ENCODE measurements at regions not wholly inside any gene's neighbourhood (a gene's known extent, or its start where the extent isn't known, plus 50 kb on each side); places are given as distances from the start of the nearest gene placed in this dataset.

DNA sequence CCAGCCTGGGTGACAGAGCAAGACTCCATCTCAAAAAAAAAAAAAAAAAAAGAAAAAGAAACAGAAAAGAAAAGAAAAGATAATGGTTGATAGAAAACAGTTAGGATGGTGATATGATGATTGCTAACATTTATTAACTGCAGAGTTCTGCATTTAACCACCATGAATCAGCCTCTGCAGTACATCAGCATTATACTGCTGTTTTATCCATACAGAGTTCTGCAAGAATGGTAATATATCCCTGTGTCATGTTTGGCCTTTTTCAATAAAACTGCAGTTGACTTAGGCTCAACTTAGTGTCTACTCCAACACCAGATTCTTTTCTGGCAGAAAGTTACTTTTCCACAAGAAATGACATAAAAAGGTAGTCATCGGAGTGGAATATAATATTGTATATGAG is 62.6 kb downstream of the DUSP6 start:
- Histone ChIP-seq H3K27me3 (ENCODE audit: control insufficient read depth in 1 of 2, insufficient read depth in 2 of 2, low read length in 2 of 2) (no peaks in the 10 kb centered on the region), H3K27ac (ENCODE audit: low read depth in 2 of 2, low read length in 1 of 2) (no peak overlapping the region), H3K4me3 (ENCODE audit: low read depth in 1 of 2, low read length in 2 of 2) (no peak overlapping the region), H3K9me3 (ENCODE audit: control insufficient read depth in 2 of 2, insufficient read depth in 1 of 2, low read depth in 1 of 2, low read length in 1 of 2) (no peaks in the 10 kb centered on the region), H3K36me3 (ENCODE audit: control insufficient read depth in 2 of 2, insufficient read depth in 2 of 2, low read length in 1 of 2) (no peaks in the 10 kb centered on the region), H3K4me1 (ENCODE audit: control insufficient read depth in 2 of 2, insufficient read depth in 2 of 2, low read length in 1 of 2) (no peaks in the 10 kb centered on the region)
- WGBS, 2 donors, result 98% methylated on average over 1 of the region's 1 CpG

DNA sequence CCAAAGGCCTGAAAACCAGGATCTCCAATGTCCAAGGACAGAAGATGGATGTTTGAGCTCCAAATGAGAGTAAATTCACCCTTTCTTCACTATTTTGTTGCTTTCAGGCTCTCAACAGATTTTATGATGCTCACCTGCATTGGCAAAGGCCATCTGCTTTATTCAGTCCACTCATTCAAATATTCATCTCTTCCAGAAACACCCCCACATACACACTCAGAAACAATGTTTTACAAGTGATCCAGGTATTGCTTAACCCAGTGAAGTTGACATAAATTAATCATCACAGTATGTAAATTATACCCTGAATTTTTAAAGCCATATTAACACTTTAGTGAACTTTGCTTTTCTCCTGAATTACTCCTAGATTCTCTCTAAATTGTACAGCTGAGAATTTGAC is 63.3 kb downstream of the DUSP6 start:
- Histone ChIP-seq H3K27me3 (ENCODE audit: control insufficient read depth in 1 of 2, insufficient read depth in 2 of 2, low read length in 2 of 2) (no peaks in the 10 kb centered on the region), H3K4me3 (ENCODE audit: low read depth in 1 of 2, low read length in 2 of 2) (no peak overlapping the region), H3K36me3 (ENCODE audit: control insufficient read depth in 2 of 2, insufficient read depth in 2 of 2, low read length in 1 of 2) (no peaks in the 10 kb centered on the region), H3K9me3 (ENCODE audit: control insufficient read depth in 2 of 2, insufficient read depth in 1 of 2, low read depth in 1 of 2, low read length in 1 of 2) (no peaks in the 10 kb centered on the region), H3K27ac (ENCODE audit: low read depth in 2 of 2, low read length in 1 of 2) (no peak overlapping the region), H3K4me1 (ENCODE audit: control insufficient read depth in 2 of 2, insufficient read depth in 2 of 2, low read length in 1 of 2) (no peaks in the 10 kb centered on the region)

DNA sequence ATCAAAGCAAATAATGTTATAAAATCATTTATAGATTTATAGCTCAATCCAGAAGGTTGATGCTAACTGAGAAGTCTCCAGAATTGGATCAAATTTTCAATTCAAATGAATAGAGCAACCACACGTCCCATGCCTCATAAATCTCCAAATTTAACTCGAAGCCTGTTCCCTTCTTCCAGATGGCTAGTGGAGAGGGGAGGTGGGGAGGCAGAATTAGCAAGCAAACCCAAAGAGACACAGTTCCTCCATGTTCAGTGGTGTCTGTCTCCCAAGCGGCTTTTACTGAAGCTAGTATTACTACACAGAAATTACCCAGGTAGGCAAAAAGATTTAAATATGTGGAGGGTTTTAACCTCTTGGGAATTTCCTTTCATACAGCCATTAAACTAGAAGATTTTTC is 65.8 kb downstream of the DUSP6 start:
- WGBS, 2 donors, result 85 to 91% methylated on average over 3 of the region's 3 CpGs

DNA sequence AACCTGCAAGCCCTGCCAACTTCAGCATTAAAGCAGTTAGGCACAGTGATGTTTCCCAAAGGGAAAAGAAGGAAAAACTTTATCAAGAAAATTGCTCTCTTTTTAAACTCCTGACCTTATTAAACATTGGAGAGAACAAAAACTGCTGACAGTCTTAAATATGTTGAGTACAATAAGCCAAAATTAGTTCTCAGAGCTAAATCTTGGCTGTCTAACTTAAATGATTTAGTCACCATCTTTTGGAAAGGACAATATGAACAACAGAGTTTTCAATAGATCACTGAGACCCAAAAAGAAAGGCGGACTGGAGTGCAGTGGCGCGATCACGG is 70.8 kb downstream of the DUSP6 start:
- Histone ChIP-seq H3K4me3 (ENCODE audit: low read depth in 1 of 2, low read length in 2 of 2) (no peak overlapping the region), H3K36me3 (ENCODE audit: control insufficient read depth in 2 of 2, insufficient read depth in 2 of 2, low read length in 1 of 2) (no peaks in the 10 kb centered on the region), H3K27ac (ENCODE audit: low read depth in 2 of 2, low read length in 1 of 2) (peak overlapping the region in 1 of 2 donors; percentile 1), H3K27me3 (ENCODE audit: control insufficient read depth in 1 of 2, insufficient read depth in 2 of 2, low read length in 2 of 2) (no peaks in the 10 kb centered on the region), H3K9me3 (ENCODE audit: control insufficient read depth in 2 of 2, insufficient read depth in 1 of 2, low read depth in 1 of 2, low read length in 1 of 2) (no peaks in the 10 kb centered on the region), H3K4me1 (ENCODE audit: control insufficient read depth in 2 of 2, insufficient read depth in 2 of 2, low read length in 1 of 2) (no peaks in the 10 kb centered on the region)
- 93% methylated on average over 4 of the region's 4 CpGs for WGBS, 2 donors

More for the DNA sequence above, 65.8 kb downstream of the DUSP6 start:
- Histone ChIP-seq H3K9me3 (ENCODE audit: control insufficient read depth in 2 of 2, insufficient read depth in 1 of 2, low read depth in 1 of 2, low read length in 1 of 2) (no peaks in the 10 kb centered on the region), H3K27ac (ENCODE audit: low read depth in 2 of 2, low read length in 1 of 2) (no peak overlapping the region), H3K4me1 (ENCODE audit: control insufficient read depth in 2 of 2, insufficient read depth in 2 of 2, low read length in 1 of 2) (no peaks in the 10 kb centered on the region), H3K4me3 (ENCODE audit: low read depth in 1 of 2, low read length in 2 of 2) (no peak overlapping the region), H3K27me3 (ENCODE audit: control insufficient read depth in 1 of 2, insufficient read depth in 2 of 2, low read length in 2 of 2) (no peaks in the 10 kb centered on the region), H3K36me3 (ENCODE audit: control insufficient read depth in 2 of 2, insufficient read depth in 2 of 2, low read length in 1 of 2) (no peaks in the 10 kb centered on the region)

DNA sequence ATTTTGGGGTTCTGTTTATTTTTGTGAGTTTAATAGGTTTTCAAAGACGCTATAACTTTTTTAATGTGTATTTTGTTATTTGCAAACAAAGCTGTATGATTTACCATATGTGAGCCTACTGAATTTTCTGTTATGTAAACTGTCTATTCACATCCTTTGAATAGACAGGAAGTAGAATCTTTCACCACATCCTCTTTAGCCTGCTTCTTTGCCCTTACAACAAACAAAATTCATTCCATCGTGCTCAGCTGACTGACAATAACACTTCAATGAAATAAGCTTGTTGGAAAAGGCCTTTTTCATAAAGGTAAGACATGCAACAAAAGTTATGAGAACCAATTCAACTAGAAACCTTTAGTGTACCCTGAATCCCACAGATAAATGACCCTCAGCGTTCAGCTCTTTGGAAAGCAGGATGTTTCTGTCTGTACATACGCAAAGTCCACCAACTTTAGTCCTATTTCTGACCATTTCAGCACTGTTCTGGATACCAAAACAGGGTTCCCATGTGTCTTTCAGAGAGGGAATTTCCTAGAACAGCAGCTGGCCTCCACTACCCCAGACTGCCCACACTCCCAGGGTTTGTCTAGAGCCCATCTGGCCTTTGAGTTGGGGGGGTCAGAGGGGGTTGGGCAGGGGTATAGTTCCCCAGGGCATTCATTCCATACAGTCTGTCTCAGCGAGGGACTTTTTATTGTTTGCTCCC is 71.3 kb downstream of the DUSP6 start:
- WGBS, 2 donors, result 47 to 54% methylated on average over 5 of the region's 5 CpGs
- H3K27ac ChIP-seq (ENCODE audit: low read depth in 2 of 2, low read length in 1 of 2), result peak overlapping the region in 1 of 2 donors; percentile 1
- H3K9me3 ChIP-seq (ENCODE audit: control insufficient read depth in 2 of 2, insufficient read depth in 1 of 2, low read depth in 1 of 2, low read length in 1 of 2), result no peaks in the 10 kb centered on the region
- no peaks in the 10 kb centered on the region for H3K27me3 ChIP-seq (ENCODE audit: control insufficient read depth in 1 of 2, insufficient read depth in 2 of 2, low read length in 2 of 2)
- H3K4me3 ChIP-seq (ENCODE audit: low read depth in 1 of 2, low read length in 2 of 2), result no peak overlapping the region
- H3K36me3 ChIP-seq (ENCODE audit: control insufficient read depth in 2 of 2, insufficient read depth in 2 of 2, low read length in 1 of 2), result no peaks in the 10 kb centered on the region
- no peaks in the 10 kb centered on the region for H3K4me1 ChIP-seq (ENCODE audit: control insufficient read depth in 2 of 2, insufficient read depth in 2 of 2, low read length in 1 of 2)

DNA sequence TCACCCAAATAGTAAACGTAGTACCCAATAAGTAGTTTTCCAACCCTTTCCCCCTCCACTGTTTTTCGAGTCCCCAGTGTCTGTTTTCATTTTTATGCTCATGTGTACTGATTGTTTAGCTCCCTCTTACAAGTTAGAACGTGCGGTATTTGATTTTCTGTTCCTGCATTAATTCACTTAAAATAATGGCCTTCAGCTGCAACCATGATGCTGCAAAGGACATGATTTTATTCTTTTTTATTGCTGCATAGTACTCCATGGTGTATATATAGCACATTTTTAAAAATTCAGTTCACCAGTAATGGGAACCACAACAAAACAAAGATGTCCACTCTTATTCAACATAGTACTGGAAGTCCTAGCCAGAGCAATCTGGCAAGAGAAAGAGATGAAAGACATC is 72.8 kb downstream of the DUSP6 start:
- H3K27me3 ChIP-seq (ENCODE audit: control insufficient read depth in 1 of 2, insufficient read depth in 2 of 2, low read length in 2 of 2), result no peaks in the 10 kb centered on the region
- no peaks in the 10 kb centered on the region for H3K4me1 ChIP-seq (ENCODE audit: control insufficient read depth in 2 of 2, insufficient read depth in 2 of 2, low read length in 1 of 2)
- no peak overlapping the region for H3K4me3 ChIP-seq (ENCODE audit: low read depth in 1 of 2, low read length in 2 of 2)
- H3K9me3 ChIP-seq (ENCODE audit: control insufficient read depth in 2 of 2, insufficient read depth in 1 of 2, low read depth in 1 of 2, low read length in 1 of 2), result no peaks in the 10 kb centered on the region
- H3K27ac ChIP-seq (ENCODE audit: low read depth in 2 of 2, low read length in 1 of 2), result no peak overlapping the region
- no peaks in the 10 kb centered on the region for H3K36me3 ChIP-seq (ENCODE audit: control insufficient read depth in 2 of 2, insufficient read depth in 2 of 2, low read length in 1 of 2)
- WGBS, 2 donors, result 92 to 95% methylated on average over 4 of the region's 4 CpGs

DNA sequence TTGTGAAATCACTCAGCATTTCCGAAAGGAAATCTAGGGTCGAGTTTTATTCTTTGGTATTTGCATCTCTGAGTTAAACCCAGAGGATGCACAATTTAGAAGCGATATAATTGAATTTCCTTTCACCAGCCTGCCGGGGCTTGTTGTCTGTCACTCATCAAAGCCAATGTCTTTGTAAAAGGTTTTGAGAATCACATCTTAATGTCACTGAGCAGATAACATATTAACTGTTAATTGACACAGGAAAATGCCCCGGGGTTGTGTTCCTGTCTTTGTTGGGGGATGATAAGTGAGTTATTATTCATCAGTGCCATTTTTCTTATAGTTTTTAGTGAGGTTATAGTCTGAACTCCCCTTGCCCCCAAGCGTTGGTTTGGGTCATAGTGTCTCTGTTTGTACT is 73.4 kb downstream of the DUSP6 start:
- 47 to 63% methylated on average over 6 of the region's 6 CpGs for WGBS, 2 donors
- H3K4me1 ChIP-seq (ENCODE audit: control insufficient read depth in 2 of 2, insufficient read depth in 2 of 2, low read length in 1 of 2), result no peaks in the 10 kb centered on the region

DNA sequence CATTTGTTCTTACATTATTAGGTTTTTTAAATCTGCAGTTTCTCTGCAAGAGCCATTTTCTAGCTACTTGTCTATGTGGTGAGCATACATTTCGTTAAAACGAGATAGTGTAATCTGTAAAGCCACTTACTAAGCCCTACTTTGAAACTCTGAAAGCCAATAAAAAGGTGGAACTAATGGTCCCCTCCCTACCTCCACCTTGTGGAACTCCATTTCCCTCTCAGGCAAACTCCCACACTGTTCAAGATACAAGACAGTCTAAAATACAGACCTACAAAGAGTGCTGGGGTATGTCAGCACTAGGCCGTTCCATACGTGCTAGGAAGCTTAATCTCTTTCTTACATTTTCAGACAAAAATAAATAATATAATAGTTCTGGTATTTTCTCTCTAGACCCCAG is 74.1 kb downstream of the DUSP6 start:
- Histone ChIP-seq H3K4me1 (ENCODE audit: control insufficient read depth in 2 of 2, insufficient read depth in 2 of 2, low read length in 1 of 2) (no peaks in the 10 kb centered on the region), H3K27ac (ENCODE audit: low read depth in 2 of 2, low read length in 1 of 2) (no peak overlapping the region), H3K4me3 (ENCODE audit: low read depth in 1 of 2, low read length in 2 of 2) (no peak overlapping the region), H3K36me3 (ENCODE audit: control insufficient read depth in 2 of 2, insufficient read depth in 2 of 2, low read length in 1 of 2) (no peaks in the 10 kb centered on the region), H3K27me3 (ENCODE audit: control insufficient read depth in 1 of 2, insufficient read depth in 2 of 2, low read length in 2 of 2) (no peaks in the 10 kb centered on the region), H3K9me3 (ENCODE audit: control insufficient read depth in 2 of 2, insufficient read depth in 1 of 2, low read depth in 1 of 2, low read length in 1 of 2) (no peaks in the 10 kb centered on the region)
- 96 to 97% methylated on average over 4 of the region's 4 CpGs for WGBS, 2 donors

More for the DNA sequence above, 73.4 kb downstream of the DUSP6 start:
- H3K4me3 ChIP-seq (ENCODE audit: low read depth in 1 of 2, low read length in 2 of 2), result no peak overlapping the region
- no peaks in the 10 kb centered on the region for H3K9me3 ChIP-seq (ENCODE audit: control insufficient read depth in 2 of 2, insufficient read depth in 1 of 2, low read depth in 1 of 2, low read length in 1 of 2)
- H3K27ac ChIP-seq (ENCODE audit: low read depth in 2 of 2, low read length in 1 of 2), result no peak overlapping the region
- no peaks in the 10 kb centered on the region for H3K36me3 ChIP-seq (ENCODE audit: control insufficient read depth in 2 of 2, insufficient read depth in 2 of 2, low read length in 1 of 2)
- no peaks in the 10 kb centered on the region for H3K27me3 ChIP-seq (ENCODE audit: control insufficient read depth in 1 of 2, insufficient read depth in 2 of 2, low read length in 2 of 2)

DNA sequence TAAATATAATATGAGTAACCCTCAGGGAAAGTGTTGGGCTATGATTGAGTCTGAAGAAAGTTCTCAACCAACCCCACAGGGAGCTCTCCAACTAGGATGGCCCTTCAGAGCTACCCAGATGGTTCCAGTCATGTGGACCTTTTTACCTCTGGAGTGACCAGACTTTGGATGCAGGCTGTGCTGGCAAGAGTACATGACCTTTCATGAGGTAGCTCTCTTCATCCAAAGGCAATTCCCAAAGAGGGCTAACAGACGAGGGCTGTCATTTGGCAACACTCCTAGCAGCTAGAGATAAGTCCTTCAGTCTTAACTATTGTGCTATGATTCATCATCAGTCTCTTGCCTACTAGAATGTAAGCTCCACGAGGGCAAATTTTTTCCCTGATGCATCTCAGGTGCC is 75.4 kb downstream of the DUSP6 start:
- Histone ChIP-seq H3K4me1 (ENCODE audit: control insufficient read depth in 2 of 2, insufficient read depth in 2 of 2, low read length in 1 of 2) (no peaks in the 10 kb centered on the region), H3K4me3 (ENCODE audit: low read depth in 1 of 2, low read length in 2 of 2) (no peak overlapping the region), H3K27ac (ENCODE audit: low read depth in 2 of 2, low read length in 1 of 2) (no peak overlapping the region), H3K36me3 (ENCODE audit: control insufficient read depth in 2 of 2, insufficient read depth in 2 of 2, low read length in 1 of 2) (no peaks in the 10 kb centered on the region), H3K9me3 (ENCODE audit: control insufficient read depth in 2 of 2, insufficient read depth in 1 of 2, low read depth in 1 of 2, low read length in 1 of 2) (no peaks in the 10 kb centered on the region), H3K27me3 (ENCODE audit: control insufficient read depth in 1 of 2, insufficient read depth in 2 of 2, low read length in 2 of 2) (no peaks in the 10 kb centered on the region)
- WGBS, 2 donors, result 64 to 69% methylated on average over 2 of the region's 2 CpGs

DNA sequence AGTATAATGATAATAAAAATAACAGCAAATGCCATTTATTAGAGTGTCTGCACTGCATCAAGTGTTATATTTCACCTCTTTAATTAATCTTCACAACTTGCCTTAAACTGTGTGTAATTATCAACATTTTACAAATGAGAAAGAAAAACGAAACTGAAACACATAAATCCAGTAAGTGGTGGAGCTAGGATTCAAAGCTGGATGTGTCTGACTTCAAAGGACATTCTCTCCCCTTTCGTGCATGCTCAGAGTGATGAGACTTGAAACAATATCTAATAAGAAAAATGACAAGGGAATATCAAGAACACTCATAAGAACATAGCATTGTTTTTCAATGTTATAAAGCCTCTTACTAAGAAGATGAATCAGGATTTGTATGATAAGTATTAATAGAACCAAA is 78.8 kb downstream of the DUSP6 start:
- Histone ChIP-seq H3K9me3 (ENCODE audit: control insufficient read depth in 2 of 2, insufficient read depth in 1 of 2, low read depth in 1 of 2, low read length in 1 of 2) (no peaks in the 10 kb centered on the region), H3K27me3 (ENCODE audit: control insufficient read depth in 1 of 2, insufficient read depth in 2 of 2, low read length in 2 of 2) (no peaks in the 10 kb centered on the region), H3K4me3 (ENCODE audit: low read depth in 1 of 2, low read length in 2 of 2) (no peak overlapping the region), H3K36me3 (ENCODE audit: control insufficient read depth in 2 of 2, insufficient read depth in 2 of 2, low read length in 1 of 2) (no peaks in the 10 kb centered on the region), H3K4me1 (ENCODE audit: control insufficient read depth in 2 of 2, insufficient read depth in 2 of 2, low read length in 1 of 2) (no peaks in the 10 kb centered on the region), H3K27ac (ENCODE audit: low read depth in 2 of 2, low read length in 1 of 2) (no peak overlapping the region)
- WGBS, 2 donors, result 65 to 68% methylated on average over 2 of the region's 2 CpGs
